HG02970 (cell line): ENCODE measurements at regions not wholly inside any gene's neighbourhood (a gene's known extent, or its start where the extent isn't known, plus 50 kb on each side); places are given as distances from the start of the nearest gene placed in this dataset.
"Not testable (repeated sequence)": the region's sequence is repeated elsewhere in the genome, so short reads cannot be mapped to it uniquely, and the experiment has no call there.

Experiments
- ATAC-seq: cut with Tn5 transposase; IDR thresholded peaks from one replicate; pipeline ENCODE4 v1.9.1; 2021; ENCODE audit warnings: mild to moderate bottlenecking, moderate library complexity, moderate number of reproducible peaks; ENCODE audit not compliant: unreplicated experiment, low FRiP score

GRCh38 chr14:59028476-59029202, 159.8 kb upstream of the DAAM1 start:
- ATAC-seq, result peak; percentile 74

- ATAC-seq, result no peak
Observed at GRCh38 chr14:59032826-59033225, 155.6 kb upstream of the DAAM1 start.

GRCh38 chr14:59036134-59036533, 152.3 kb upstream of the DAAM1 start:
- ATAC-seq, result no peak

GRCh38 chr14:59037086-59037485, 151.4 kb upstream of the DAAM1 start:
- no peak for ATAC-seq

GRCh38 chr14:59037620-59038019, 150.8 kb upstream of the DAAM1 start:
- no peak for ATAC-seq

GRCh38 chr14:59038746-59039145, 149.7 kb upstream of the DAAM1 start:
- no peak for ATAC-seq

GRCh38 chr14:59041308-59041707, 147.2 kb upstream of the DAAM1 start:
- no peak for ATAC-seq

- no peak for ATAC-seq
Observed at GRCh38 chr14:59044707-59045106, 143.8 kb upstream of the DAAM1 start.

- ATAC-seq, result no peak
Observed at GRCh38 chr14:59046746-59047145, 141.7 kb upstream of the DAAM1 start.

GRCh38 chr14:59055006-59055405, 133.5 kb upstream of the DAAM1 start:
- no peak for ATAC-seq

- no peak for ATAC-seq
Observed at GRCh38 chr14:59055439-59056045, 132.9 kb upstream of the DAAM1 start.

GRCh38 chr14:59057551-59057950, 130.9 kb upstream of the DAAM1 start:
- ATAC-seq, result no peak

- ATAC-seq, result not testable (repeated sequence)
Observed at GRCh38 chr14:59058776-59059175, 129.7 kb upstream of the DAAM1 start.

GRCh38 chr14:59060841-59061240, 127.6 kb upstream of the DAAM1 start:
- ATAC-seq, result no peak

- ATAC-seq, result no peak
Observed at GRCh38 chr14:59061292-59061691, 127.2 kb upstream of the DAAM1 start.

- no peak for ATAC-seq
Observed at GRCh38 chr14:59063259-59063658, 125.2 kb upstream of the DAAM1 start.

GRCh38 chr14:59067127-59067894, 121.2 kb upstream of the DAAM1 start:
- no peak for ATAC-seq

GRCh38 chr14:59069163-59069854, 119.2 kb upstream of the DAAM1 start:
- no peak for ATAC-seq

- no peak for ATAC-seq
Observed at GRCh38 chr14:59075506-59075905, 113.0 kb upstream of the DAAM1 start.

GRCh38 chr14:59081720-59082119, 106.7 kb upstream of the DAAM1 start:
- ATAC-seq, result no peak

GRCh38 chr14:59085207-59085739, 103.2 kb upstream of the DAAM1 start:
- no peak for ATAC-seq
